GM04503 (cell line): ENCODE measurements at regions not wholly inside any gene's neighbourhood (a gene's known extent, or its start where the extent isn't known, plus 50 kb on each side); places are given as distances from the start of the nearest gene placed in this dataset.
A peak's percentile ranks its signal among the peaks of the same experiment; 100 is the strongest.
"Not testable (repeated sequence)": the region's sequence is repeated elsewhere in the genome, so short reads cannot be mapped to it uniquely, and the experiment has no call there.

ENCODE experiments used
- DNase-seq: peaks from one replicate; pipeline ENCODE4 v3.0.0-alpha.2; 2012; ENCODE audit warnings: low read depth

- no peak for DNase-seq
Measured at GRCh38 chr12:105581420-105581819, 250.9 kb downstream of the C12orf75 start.

GRCh38 chr12:105585107-105585506, 254.6 kb downstream of the C12orf75 start:
- no peak for DNase-seq

GRCh38 chr12:105587237-105587636, 256.7 kb downstream of the C12orf75 start:
- DNase-seq: no peak

- no peak for DNase-seq
Measured at GRCh38 chr12:105588106-105588505, 257.6 kb downstream of the C12orf75 start.

GRCh38 chr12:105590571-105590970, 260.1 kb downstream of the C12orf75 start:
- no peak for DNase-seq

GRCh38 chr12:105595440-105595839, 264.9 kb downstream of the C12orf75 start:
- no peak for DNase-seq

GRCh38 chr12:105596731-105597130, 266.2 kb downstream of the C12orf75 start:
- DNase-seq: no peak

GRCh38 chr12:105598031-105598430, 267.5 kb downstream of the C12orf75 start:
- no peak for DNase-seq

GRCh38 chr12:105600911-105601545, 270.5 kb downstream of the C12orf75 start:
- DNase-seq: peak; percentile 23

- DNase-seq: not testable (repeated sequence)
Measured at GRCh38 chr12:105602312-105602711, 271.8 kb downstream of the C12orf75 start.

- not testable (repeated sequence) for DNase-seq
Measured at GRCh38 chr12:105604281-105604680, 273.8 kb downstream of the C12orf75 start.

- DNase-seq: not testable (repeated sequence)
Measured at GRCh38 chr12:105606613-105607012, 276.1 kb downstream of the C12orf75 start.

- not testable (repeated sequence) for DNase-seq
Measured at GRCh38 chr12:105609001-105609400, 278.5 kb downstream of the C12orf75 start.

- no peak for DNase-seq
Measured at GRCh38 chr12:105610459-105610858, 280.0 kb downstream of the C12orf75 start.

- DNase-seq: no peak
Measured at GRCh38 chr12:105611340-105611739, 280.8 kb downstream of the C12orf75 start.

- no peak for DNase-seq
Measured at GRCh38 chr12:105613269-105613668, 282.8 kb downstream of the C12orf75 start.

GRCh38 chr12:105613887-105614286, 283.4 kb downstream of the C12orf75 start:
- DNase-seq: no peak

- DNase-seq: no peak
Measured at GRCh38 chr12:105616971-105617540, 286.6 kb downstream of the C12orf75 start.

GRCh38 chr12:105622220-105622619, 291.7 kb downstream of the C12orf75 start:
- DNase-seq: no peak

GRCh38 chr12:105622846-105623736, 292.6 kb downstream of the C12orf75 start:
- DNase-seq: no peak

- DNase-seq: no peak
Measured at GRCh38 chr12:105626653-105627052, 296.2 kb downstream of the C12orf75 start.

GRCh38 chr12:105637470-105637869, 307.0 kb downstream of the C12orf75 start:
- no peak for DNase-seq

- DNase-seq: no peak
Measured at GRCh38 chr12:105640761-105641160, 310.3 kb downstream of the C12orf75 start.
